Fibroblast of skin of back (primary cell): ENCODE measurements at regions not wholly inside any gene's neighbourhood (a gene's known extent, or its start where the extent isn't known, plus 50 kb on each side); places are given as distances from the start of the nearest gene placed in this dataset.

Experiments used
- DNase-seq: peaks from one replicate; pipeline ENCODE4 v3.0.0-alpha.2; 2013

- DNase-seq = peak; percentile 55
Measured at GRCh38 chr9:78566948-78567675, 270.2 kb downstream of the PSAT1 start.

DNA sequence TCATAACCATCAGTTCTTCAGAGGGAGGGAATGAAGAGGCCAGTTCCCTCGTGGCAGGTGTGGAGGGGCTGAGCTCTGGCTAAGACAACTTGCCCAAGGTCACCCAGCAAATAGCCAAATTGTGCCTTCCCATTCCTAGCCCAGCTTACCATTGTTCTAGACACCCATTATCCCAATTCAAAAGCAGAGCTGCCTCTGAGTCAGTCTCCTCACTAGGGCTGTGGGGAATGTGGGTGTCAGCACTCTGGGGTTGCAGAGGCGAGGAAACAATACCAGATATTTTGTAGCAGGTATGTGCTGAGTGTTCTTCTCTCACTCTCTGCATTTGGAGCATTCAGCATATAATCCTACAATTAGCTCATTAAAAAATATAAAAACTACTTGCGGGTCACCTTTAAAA lies 270.8 kb downstream of the PSAT1 start:
- no peak for DNase-seq

GRCh38 chr9:78568774-78569173 lies 271.8 kb downstream of the PSAT1 start:
- no peak for DNase-seq

- DNase-seq = no peak
Measured at GRCh38 chr9:78572266-78572665, 275.3 kb downstream of the PSAT1 start.

DNA sequence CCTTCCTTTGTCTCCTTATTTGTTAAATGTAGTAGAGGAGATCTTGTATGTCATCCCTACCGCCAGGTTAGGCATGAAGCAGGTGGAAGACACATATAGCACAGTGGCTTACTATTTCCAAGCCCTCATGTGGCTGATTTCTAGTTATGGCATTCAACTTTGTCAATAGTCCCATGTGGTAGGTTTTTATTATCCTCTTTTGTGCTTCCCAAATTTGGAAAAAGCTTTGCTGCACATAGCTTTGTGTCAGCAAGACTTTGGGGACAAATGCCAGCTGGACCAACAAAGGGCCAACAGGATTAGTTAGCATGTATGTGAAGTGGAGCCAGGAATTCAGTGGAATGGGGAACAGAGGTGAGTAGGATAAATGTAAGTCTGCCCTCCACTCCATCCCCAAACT lies 276.3 kb downstream of the PSAT1 start:
- no peak for DNase-seq

- no peak for DNase-seq
Measured at GRCh38 chr9:78573669-78574068, 276.7 kb downstream of the PSAT1 start.

GRCh38 chr9:78574354-78575045 lies 277.6 kb downstream of the PSAT1 start:
- no peak for DNase-seq

DNA sequence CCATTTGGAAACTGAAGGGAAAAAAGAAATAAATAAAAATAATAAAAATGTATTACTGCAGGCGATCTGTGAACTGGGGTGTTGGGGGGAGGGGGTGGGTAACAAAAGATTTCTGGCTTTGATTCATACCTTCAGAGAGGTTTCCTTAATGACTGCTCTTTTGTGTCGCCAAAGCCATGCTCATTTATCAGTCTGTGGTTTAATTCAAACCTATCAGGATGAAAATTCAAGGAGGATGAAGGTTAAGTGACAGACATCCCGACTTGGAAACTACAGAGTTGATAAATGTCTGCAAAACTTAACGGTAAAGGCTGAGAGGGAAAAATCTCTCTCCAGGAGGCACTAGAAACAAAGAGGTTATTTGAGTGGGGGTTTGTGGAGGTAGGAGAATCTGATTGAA lies 278.2 kb downstream of the PSAT1 start:
- DNase-seq = no peak

GRCh38 chr9:78575771-78576170 lies 278.8 kb downstream of the PSAT1 start:
- no peak for DNase-seq

- DNase-seq = no peak
Measured at GRCh38 chr9:78577156-78577906, 280.4 kb downstream of the PSAT1 start.

GRCh38 chr9:78578072-78578471 lies 281.1 kb downstream of the PSAT1 start:
- DNase-seq = no peak

DNA sequence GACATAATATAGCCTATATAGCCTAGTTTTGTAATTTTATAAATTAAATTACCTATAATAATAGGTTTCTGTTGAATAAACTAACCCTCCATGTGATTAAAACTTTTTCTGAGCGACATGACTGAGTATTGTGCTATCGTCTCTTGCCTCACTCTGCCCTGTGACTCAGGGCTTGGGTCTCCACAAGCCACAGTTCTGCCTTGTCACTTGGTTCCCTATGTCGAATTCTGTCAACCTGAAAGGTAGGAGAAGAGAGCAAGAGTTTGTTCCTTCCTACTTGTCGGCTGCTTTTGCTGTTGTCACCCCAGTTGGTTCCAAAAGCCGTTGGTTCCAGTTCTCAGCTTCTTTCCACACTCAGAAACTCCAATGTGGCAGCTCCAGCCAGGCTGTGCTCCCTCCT lies 285.9 kb downstream of the PSAT1 start:
- DNase-seq = no peak

- no peak for DNase-seq
Measured at GRCh38 chr9:78584589-78584988, 287.7 kb downstream of the PSAT1 start.

GRCh38 chr9:78585909-78586308 lies 289.0 kb downstream of the PSAT1 start:
- DNase-seq = no peak

- peak; percentile 60 for DNase-seq
Measured at GRCh38 chr9:78590068-78590467, 293.1 kb downstream of the PSAT1 start.

DNA sequence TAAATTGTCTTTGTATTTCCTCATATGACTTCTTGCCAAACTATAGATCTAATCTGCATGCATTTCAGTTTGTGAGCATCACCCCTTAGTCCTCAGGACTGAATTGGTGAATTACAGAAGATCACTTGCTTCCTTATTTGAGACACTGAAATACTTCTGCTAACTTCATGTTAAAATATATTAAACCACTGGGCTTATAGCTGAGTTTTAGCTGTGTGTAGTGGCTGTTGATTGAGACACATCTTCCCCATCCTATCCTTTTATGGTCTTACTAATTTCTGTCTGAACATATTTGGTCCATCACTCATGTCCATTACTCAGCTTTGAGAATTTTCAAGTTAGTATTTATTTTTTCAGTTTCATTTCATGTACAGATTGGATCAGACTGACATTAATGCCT lies 295.9 kb downstream of the PSAT1 start:
- DNase-seq = peak; percentile 96

DNA sequence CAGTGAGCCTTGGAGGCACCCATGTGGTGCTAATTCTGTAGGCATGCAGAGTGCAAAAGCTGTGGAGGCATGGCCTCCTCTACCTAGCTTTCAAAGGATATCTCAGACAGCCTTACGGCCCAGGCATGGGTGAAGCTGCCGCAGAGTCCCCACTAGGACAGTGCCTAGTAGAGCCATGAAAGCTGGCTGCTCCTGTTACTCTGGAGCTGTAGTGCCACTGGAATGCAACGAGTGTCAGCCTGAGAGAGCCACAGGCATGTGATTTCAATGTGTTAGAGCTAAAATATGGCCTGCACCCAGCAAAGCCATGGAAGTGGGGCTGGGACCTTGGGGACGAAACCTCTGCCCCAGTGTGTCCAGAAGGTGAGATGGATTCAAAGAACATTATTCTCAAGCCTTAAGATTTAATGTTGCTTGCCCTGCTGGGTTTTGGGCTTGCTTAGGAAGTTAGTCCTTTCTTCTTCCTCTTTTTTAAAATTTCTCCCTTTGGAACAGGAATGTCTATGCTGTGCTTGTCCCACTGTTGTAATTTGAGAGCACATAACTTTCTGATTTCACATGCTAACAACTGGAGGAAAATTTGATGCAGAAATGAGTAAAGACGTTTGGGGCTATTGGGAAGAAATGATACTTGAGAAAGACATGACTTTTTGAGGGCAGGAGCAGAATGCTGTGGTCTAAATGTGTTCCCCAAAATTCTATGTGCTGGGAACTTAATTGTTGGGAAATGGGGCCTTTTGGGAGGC lies 298.4 kb downstream of the PSAT1 start:
- peak; percentile 88 for DNase-seq

GRCh38 chr9:78596346-78596745 lies 299.4 kb downstream of the PSAT1 start:
- peak; percentile 66 for DNase-seq

DNA sequence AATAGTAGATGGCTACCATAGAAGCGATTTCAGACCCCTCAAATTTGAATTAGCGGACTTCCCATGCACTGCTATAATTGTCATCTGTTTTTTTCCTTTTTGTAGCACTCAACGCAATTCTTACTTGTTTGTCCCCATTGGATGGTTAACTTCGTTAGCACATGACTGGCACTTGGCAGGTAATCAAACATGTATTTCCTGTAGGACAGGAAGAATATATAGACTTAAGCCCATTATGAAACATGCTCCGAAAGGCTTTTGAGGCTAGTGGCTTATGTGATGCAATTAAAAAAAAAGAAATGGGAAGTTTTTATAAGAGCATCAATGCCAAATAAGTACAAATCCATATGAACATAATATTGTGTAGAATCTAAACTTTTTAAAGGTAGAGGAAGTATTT lies 301.2 kb downstream of the PSAT1 start:
- DNase-seq = no peak

DNA sequence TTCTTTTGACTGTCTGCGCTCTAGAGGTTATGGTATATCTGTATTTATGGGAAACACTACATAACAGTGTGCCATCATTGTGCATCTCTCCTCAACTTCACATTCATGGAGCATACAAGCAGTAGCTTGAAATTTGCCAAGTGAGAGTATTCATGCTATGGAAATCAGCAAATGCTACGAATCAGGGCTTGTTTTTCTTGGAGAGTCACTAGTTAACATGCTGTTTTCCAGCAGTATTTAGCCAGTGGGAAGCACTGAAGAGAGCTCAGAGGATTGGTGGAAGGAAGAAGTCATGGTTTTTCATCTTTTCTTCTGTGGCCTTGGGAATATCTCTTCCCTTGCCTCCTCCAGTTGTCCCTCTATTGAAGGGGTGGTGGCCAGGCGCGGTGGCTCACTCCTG lies 303.0 kb downstream of the PSAT1 start:
- no peak for DNase-seq

GRCh38 chr9:78601957-78602565 lies 305.1 kb downstream of the PSAT1 start:
- DNase-seq = peak; percentile 71
